SJSA1 (cell line): ENCODE measurements at regions not wholly inside any gene's neighbourhood (a gene's known extent, or its start where the extent isn't known, plus 50 kb on each side); places are given as distances from the start of the nearest gene placed in this dataset.
"Not testable (repeated sequence)": the region's sequence is repeated elsewhere in the genome, so short reads cannot be mapped to it uniquely, and the experiment has no call there.

Experiments used
- DNase-seq, 2 experiments: peaks; one replicate each; pipeline ENCODE4 v3.0.0-alpha.2; 2015 to 2020; ENCODE audit warnings: low spot score in 2 of 2, low read depth in 1 of 2
- H3K27ac ChIP-seq: fragments of 250-450 bp; sonication (Bioruptor Pico); 2 replicates; pipeline ENCODE4 v1.5.1; 2020; ENCODE audit warnings: mild to moderate bottlenecking, moderate library complexity
- H3K27me3 ChIP-seq: fragments of 250-450 bp; sonication (Bioruptor Pico); replicated peaks from 2 replicates; pipeline ENCODE4 v1.5.1; 2020; ENCODE audit warnings: mild to moderate bottlenecking, moderate library complexity
- H3K36me3 ChIP-seq: fragments of 250-450 bp; sonication (Bioruptor Pico); 2 replicates; pipeline ENCODE4 v1.5.1; 2020; ENCODE audit warnings: mild to moderate bottlenecking
- H3K4me1 ChIP-seq: fragments of 250-450 bp; sonication (Bioruptor Pico); replicated peaks from 2 replicates; pipeline ENCODE4 v1.6.1; 2021; ENCODE audit warnings: mild to moderate bottlenecking
- H3K4me3 ChIP-seq: fragments of 250-450 bp; sonication (Bioruptor Pico); 2 replicates; pipeline ENCODE4 v1.5.1; 2020; ENCODE audit warnings: mild to moderate bottlenecking
- H3K9me3 ChIP-seq: fragments of 250-450 bp; sonication (Bioruptor Pico); replicated peaks from 2 replicates; pipeline ENCODE4 v1.5.1; 2020; ENCODE audit warnings: mild to moderate bottlenecking

- peaks cover 7% of the 10 kb centered on the region; the same call in 1 of the 2 replicates for H3K4me1 ChIP-seq
- no peaks in the 10 kb centered on the region for H3K36me3 ChIP-seq
- H3K4me3 ChIP-seq, result no peak overlapping the region
- no peak overlapping the region for H3K27ac ChIP-seq
- no peaks in the 10 kb centered on the region for H3K9me3 ChIP-seq
- H3K27me3 ChIP-seq, result no peaks in the 10 kb centered on the region
- DNase-seq, result no peak
These were observed 76.4 kb downstream of the PRR15 start for GRCh38 chr7:29639886-29640595.

GRCh38 chr7:29641651-29642050 lies 78.0 kb downstream of the PRR15 start:
- DNase-seq, result no peak
- Histone ChIP-seq H3K27me3 (no peaks in the 10 kb centered on the region), H3K4me1 (peaks cover 7% of the 10 kb centered on the region; the same call in 1 of the 2 replicates), H3K36me3 (no peaks in the 10 kb centered on the region), H3K27ac (no peak overlapping the region), H3K4me3 (no peak overlapping the region), H3K9me3 (no peaks in the 10 kb centered on the region)

GRCh38 chr7:29642494-29643155 lies 79.0 kb downstream of the PRR15 start:
- no peak overlapping the region for H3K27ac ChIP-seq
- H3K36me3 ChIP-seq, result no peaks in the 10 kb centered on the region
- H3K4me1 ChIP-seq, result peaks cover 7% of the 10 kb centered on the region; the same call in 1 of the 2 replicates
- H3K9me3 ChIP-seq, result no peaks in the 10 kb centered on the region
- H3K4me3 ChIP-seq, result no peak overlapping the region
- no peak for DNase-seq
- H3K27me3 ChIP-seq, result no peaks in the 10 kb centered on the region

- not testable (repeated sequence) for H3K27ac ChIP-seq, H3K9me3 ChIP-seq, DNase-seq, H3K4me1 ChIP-seq, H3K27me3 ChIP-seq, H3K36me3 ChIP-seq, H3K4me3 ChIP-seq
These were observed 82.5 kb downstream of the PRR15 start for GRCh38 chr7:29646116-29646515.

GRCh38 chr7:29647020-29647654 lies 83.5 kb downstream of the PRR15 start:
- Histone ChIP-seq H3K9me3 (no peaks in the 10 kb centered on the region), H3K27ac (no peak overlapping the region), H3K4me1 (no peaks in the 10 kb centered on the region), H3K36me3 (0 out of 2 replicates have a peak, but pooled peaks cover 3% of the 10 kb centered on the region), H3K4me3 (no peak overlapping the region), H3K27me3 (no peaks in the 10 kb centered on the region)
- no peak for DNase-seq

- H3K27me3 ChIP-seq, H3K36me3 ChIP-seq, H3K9me3 ChIP-seq, H3K4me3 ChIP-seq, H3K27ac ChIP-seq, DNase-seq, H3K4me1 ChIP-seq: not testable (repeated sequence)
These were observed 84.1 kb downstream of the PRR15 start for GRCh38 chr7:29647691-29648210.

GRCh38 chr7:29649028-29649716 lies 85.5 kb downstream of the PRR15 start:
- no peak overlapping the region for H3K4me3 ChIP-seq
- H3K36me3 ChIP-seq, result 0 out of 2 replicates have a peak, but pooled peaks cover 3% of the 10 kb centered on the region
- no peaks in the 10 kb centered on the region for H3K27me3 ChIP-seq
- no peaks in the 10 kb centered on the region for H3K9me3 ChIP-seq
- DNase-seq, result no peak
- no peaks in the 10 kb centered on the region for H3K4me1 ChIP-seq
- no peak overlapping the region for H3K27ac ChIP-seq

GRCh38 chr7:29649876-29650275 lies 86.2 kb downstream of the PRR15 start:
- H3K4me3 ChIP-seq, result no peak overlapping the region
- no peak for DNase-seq
- H3K27ac ChIP-seq, result no peak overlapping the region
- H3K9me3 ChIP-seq, result no peaks in the 10 kb centered on the region
- H3K36me3 ChIP-seq, result 0 out of 2 replicates have a peak, but pooled peaks cover 3% of the 10 kb centered on the region
- H3K4me1 ChIP-seq, result no peaks in the 10 kb centered on the region
- no peaks in the 10 kb centered on the region for H3K27me3 ChIP-seq

- Histone ChIP-seq H3K36me3 (0 out of 2 replicates have a peak, but pooled peaks cover 3% of the 10 kb centered on the region), H3K4me3 (no peak overlapping the region), H3K27me3 (no peaks in the 10 kb centered on the region), H3K4me1 (no peaks in the 10 kb centered on the region), H3K9me3 (no peaks in the 10 kb centered on the region), H3K27ac (no peak overlapping the region)
- no peak for DNase-seq
These were observed 87.8 kb downstream of the PRR15 start for GRCh38 chr7:29651477-29651876.

GRCh38 chr7:29652556-29652955 lies 88.9 kb downstream of the PRR15 start:
- H3K36me3 ChIP-seq, result 0 out of 2 replicates have a peak, but pooled peaks cover 3% of the 10 kb centered on the region
- no peaks in the 10 kb centered on the region for H3K4me1 ChIP-seq
- H3K4me3 ChIP-seq, result no peak overlapping the region
- H3K9me3 ChIP-seq, result no peaks in the 10 kb centered on the region
- no peak for DNase-seq
- no peak overlapping the region for H3K27ac ChIP-seq
- no peaks in the 10 kb centered on the region for H3K27me3 ChIP-seq

- not testable (repeated sequence) for H3K27ac ChIP-seq, H3K27me3 ChIP-seq, H3K36me3 ChIP-seq, H3K4me3 ChIP-seq, H3K4me1 ChIP-seq, H3K9me3 ChIP-seq, DNase-seq
These were observed 90.7 kb downstream of the PRR15 start for GRCh38 chr7:29654340-29654739.

- no peaks in the 10 kb centered on the region for H3K4me1 ChIP-seq
- no peak overlapping the region for H3K27ac ChIP-seq
- DNase-seq, result no peak
- H3K4me3 ChIP-seq, result no peak overlapping the region
- H3K9me3 ChIP-seq, result no peaks in the 10 kb centered on the region
- H3K27me3 ChIP-seq, result no peaks in the 10 kb centered on the region
- H3K36me3 ChIP-seq, result no peaks in the 10 kb centered on the region
These were observed 93.7 kb downstream of the PRR15 start for GRCh38 chr7:29657288-29657687.

GRCh38 chr7:29657856-29658255 lies 94.2 kb downstream of the PRR15 start:
- H3K27me3 ChIP-seq, result no peaks in the 10 kb centered on the region
- no peak overlapping the region for H3K4me3 ChIP-seq
- no peak for DNase-seq
- no peaks in the 10 kb centered on the region for H3K9me3 ChIP-seq
- H3K4me1 ChIP-seq, result 0 out of 2 replicates have a peak, but pooled peaks cover 3% of the 10 kb centered on the region
- H3K27ac ChIP-seq, result no peak overlapping the region
- H3K36me3 ChIP-seq, result no peaks in the 10 kb centered on the region
